MM.1S (cell line): ENCODE measurements at regions not wholly inside any gene's neighbourhood (a gene's known extent, or its start where the extent isn't known, plus 50 kb on each side); places are given as distances from the start of the nearest gene placed in this dataset.
"Not testable (repeated sequence)": the region's sequence is repeated elsewhere in the genome, so short reads cannot be mapped to it uniquely, and the experiment has no call there.

Experiments
- DNase-seq: peaks from one replicate; pipeline ENCODE4 v3.0.0-alpha.2; 2015
- H2AFZ ChIP-seq: fragments of 300-600 bp; sonication (generic); 2 replicates; pipeline ENCODE4 v1.6.0; 2016; ENCODE audit warnings: antibody characterized with exemption, low read length
- H3F3A ChIP-seq: fragments of 300-600 bp; sonication (generic); 2 replicates; pipeline ENCODE4 v1.6.1; 2016; ENCODE audit warnings: mild to moderate bottlenecking, antibody characterized with exemption, low read length, moderate library complexity, mixed read lengths; ENCODE audit not compliant: insufficient read depth
- H3K27ac ChIP-seq: fragments of 300-600 bp; sonication (generic); 2 replicates; pipeline ENCODE4 v1.5.1; 2016; ENCODE audit warnings: mild to moderate bottlenecking, low read length
- H3K27me3 ChIP-seq: fragments of 300-600 bp; sonication (generic); replicated peaks from 2 replicates; pipeline ENCODE4 v1.6.0; 2016; ENCODE audit warnings: low read length; ENCODE audit not compliant: insufficient read depth
- H3K36me3 ChIP-seq: fragments of 300-600 bp; sonication (generic); replicated peaks from 2 replicates; pipeline ENCODE4 v1.6.1; 2016; ENCODE audit warnings: mild to moderate bottlenecking, low read length, mixed read lengths; ENCODE audit not compliant: insufficient read depth
- H3K4me1 ChIP-seq: fragments of 300-600 bp; sonication (generic); 2 replicates; pipeline ENCODE4 v1.6.1; 2016; ENCODE audit warnings: low read length, mixed read lengths
- H3K4me2 ChIP-seq: fragments of 300-600 bp; sonication (generic); 2 replicates; pipeline ENCODE4 v1.6.0; 2016; ENCODE audit warnings: low read depth, low read length
- H3K4me3 ChIP-seq: fragments of 300-600 bp; sonication (generic); 2 replicates; pipeline ENCODE4 v1.5.1; 2016; ENCODE audit warnings: low read length, mixed read lengths
- H3K79me2 ChIP-seq: fragments of 300-600 bp; sonication (generic); 2 replicates; pipeline ENCODE4 v1.6.1; 2016; ENCODE audit warnings: mixed run types, low read length, mixed read lengths
- H3K9ac ChIP-seq: fragments of 300-600 bp; sonication (generic); 2 replicates; pipeline ENCODE4 v1.6.1; 2016; ENCODE audit warnings: low read length, mixed read lengths
- H3K9me2 ChIP-seq: fragments of 300-600 bp; sonication (generic); replicated peaks from 2 replicates; pipeline ENCODE4 v1.6.1; 2016; ENCODE audit warnings: mild to moderate bottlenecking, low read length, mixed read lengths; ENCODE audit not compliant: insufficient read depth
- H3K9me3 ChIP-seq: fragments of 300-600 bp; sonication (generic); replicated peaks from 2 replicates; pipeline ENCODE4 v1.6.1; 2016; ENCODE audit warnings: mild to moderate bottlenecking, low read length, mixed read lengths; ENCODE audit not compliant: insufficient read depth
- H4K20me1 ChIP-seq: fragments of 300-600 bp; sonication (generic); 2 replicates; pipeline ENCODE4 v1.6.1; 2016; ENCODE audit warnings: mild to moderate bottlenecking, low read length, moderate library complexity, mixed read lengths; ENCODE audit not compliant: insufficient read depth
- CTCF ChIP-seq: fragments of 300-600 bp; sonication (generic); IDR thresholded peaks from 2 replicates; pipeline ENCODE4 v1.5.1; 2016; ENCODE audit warnings: antibody characterized with exemption, low read length, mixed read lengths
- EZH2 ChIP-seq: fragments of 300-600 bp; sonication (generic); optimal IDR thresholded peaks from 2 replicates; pipeline ENCODE3; 2017; ENCODE audit warnings: low read depth, mild to moderate bottlenecking, antibody characterized with exemption, low read length, mixed read lengths
- EZH2phosphoT487 ChIP-seq: fragments of 300-600 bp; sonication (generic); IDR thresholded peaks from 2 replicates; pipeline ENCODE4 v1.6.1; 2018; ENCODE audit warnings: antibody characterized with exemption, low read length

GRCh38 chr13:43964698-43965458 is 85.2 kb downstream of the LACC1 start:
- no peaks in the 10 kb centered on the region for H3K9me3 ChIP-seq
- H3K4me3 ChIP-seq, result no peak overlapping the region
- H3K9me2 ChIP-seq, result no peaks in the 10 kb centered on the region
- DNase-seq, result no peak
- no peaks in the 10 kb centered on the region for H3K4me1 ChIP-seq
- TF ChIP-seq CTCF (no peak), EZH2 (no peak), EZH2phosphoT487 (no peak)
- H3K79me2 ChIP-seq, result no peaks in the 10 kb centered on the region
- no peaks in the 10 kb centered on the region for H3K36me3 ChIP-seq
- no peak overlapping the region for H2AFZ ChIP-seq
- no peak overlapping the region for H3K4me2 ChIP-seq
- no peaks in the 10 kb centered on the region for H4K20me1 ChIP-seq
- H3K27me3 ChIP-seq, result no peaks in the 10 kb centered on the region
- no peaks in the 10 kb centered on the region for H3F3A ChIP-seq
- no peak overlapping the region for H3K27ac ChIP-seq
- no peak overlapping the region for H3K9ac ChIP-seq

- Histone ChIP-seq H3K9me3 (no peaks in the 10 kb centered on the region), H3K4me3 (no peak overlapping the region), H3K27me3 (no peaks in the 10 kb centered on the region), H3F3A (no peaks in the 10 kb centered on the region), H3K4me2 (no peak overlapping the region), H3K36me3 (no peaks in the 10 kb centered on the region), H3K4me1 (no peaks in the 10 kb centered on the region), H3K9me2 (no peaks in the 10 kb centered on the region), H2AFZ (no peak overlapping the region), H3K27ac (no peak overlapping the region), H4K20me1 (no peaks in the 10 kb centered on the region), H3K79me2 (no peaks in the 10 kb centered on the region), H3K9ac (no peak overlapping the region)
- TF ChIP-seq CTCF (no peak), EZH2phosphoT487 (no peak), EZH2 (no peak)
- DNase-seq, result no peak
Measured at GRCh38 chr13:43965459-43965845, 85.7 kb downstream of the LACC1 start.

GRCh38 chr13:43968251-43968942 is 88.7 kb downstream of the LACC1 start:
- H4K20me1 ChIP-seq, H3K4me2 ChIP-seq, H3K4me1 ChIP-seq, H3K9me3 ChIP-seq, H2AFZ ChIP-seq, H3K9ac ChIP-seq, H3K27me3 ChIP-seq, H3K4me3 ChIP-seq, H3K27ac ChIP-seq, H3K9me2 ChIP-seq, H3K79me2 ChIP-seq, H3K36me3 ChIP-seq, DNase-seq, H3F3A ChIP-seq: not testable (repeated sequence)

GRCh38 chr13:43968943-43969690 is 89.4 kb downstream of the LACC1 start:
- not testable (repeated sequence) for H3K9ac ChIP-seq, H3K36me3 ChIP-seq, H3K9me3 ChIP-seq, H4K20me1 ChIP-seq, H3K4me2 ChIP-seq, H3K9me2 ChIP-seq, H3F3A ChIP-seq, H3K4me1 ChIP-seq, H3K27me3 ChIP-seq, H3K79me2 ChIP-seq, H3K4me3 ChIP-seq, H3K27ac ChIP-seq, DNase-seq, H2AFZ ChIP-seq

GRCh38 chr13:43969919-43970318 is 90.2 kb downstream of the LACC1 start:
- not testable (repeated sequence) for H3K79me2 ChIP-seq, H3K27me3 ChIP-seq, H3K27ac ChIP-seq, H3K4me1 ChIP-seq, H3F3A ChIP-seq, H3K9me3 ChIP-seq, H4K20me1 ChIP-seq, H2AFZ ChIP-seq, H3K4me3 ChIP-seq, H3K9me2 ChIP-seq, H3K4me2 ChIP-seq, H3K9ac ChIP-seq, H3K36me3 ChIP-seq, DNase-seq

- not testable (repeated sequence) for H3K4me1 ChIP-seq, DNase-seq
Measured at GRCh38 chr13:43970520-43971242, 91.0 kb downstream of the LACC1 start.

More at GRCh38 chr13:43970520-43971242, 91.0 kb downstream of the LACC1 start:
- H3K4me2 ChIP-seq, H3K27me3 ChIP-seq, H3F3A ChIP-seq, H3K9me2 ChIP-seq, H3K79me2 ChIP-seq, H4K20me1 ChIP-seq, H3K4me3 ChIP-seq, H3K9ac ChIP-seq, H3K36me3 ChIP-seq, H2AFZ ChIP-seq, H3K9me3 ChIP-seq, H3K27ac ChIP-seq: not testable (repeated sequence)
